HepG2 (cell line): ENCODE measurements at regions not wholly inside any gene's neighbourhood (a gene's known extent, or its start where the extent isn't known, plus 50 kb on each side); places are given as distances from the start of the nearest gene placed in this dataset.

Experiments used
- ATF3 ChIP-seq: sonication (generic); formaldehyde crosslinking; IDR thresholded peaks from 2 replicates; pipeline ENCODE4 v1.4.0; 2020; ENCODE audit warnings: missing genetic modification reagents
- CEBPB ChIP-seq: IDR thresholded peaks from 2 replicates; pipeline ENCODE4 v1.6.1; 2011; ENCODE audit warnings: low read depth, low read length, improper control_type of control experiment, borderline replicate concordance
- CTCF ChIP-seq: sonication (generic); formaldehyde crosslinking; IDR thresholded peaks from 2 replicates; pipeline ENCODE4 v1.5.0; 2020; ENCODE audit warnings: mild to moderate bottlenecking, missing genetic modification reagents, moderate library complexity
- EZH2 ChIP-seq: conservative IDR thresholded peaks from 2 replicates; pipeline ENCODE4 v1.6.1; 2012; ENCODE audit warnings: mild to moderate bottlenecking, low read depth, low read length, moderate library complexity
- MTF2 ChIP-seq: sonication (generic); formaldehyde crosslinking; IDR thresholded peaks from 2 replicates; pipeline ENCODE4 v1.5.0; 2020; ENCODE audit warnings: missing genetic modification reagents, borderline replicate concordance
- NFE2 ChIP-seq: sonication (generic); formaldehyde crosslinking; IDR thresholded peaks from 2 replicates; pipeline ENCODE4 v1.4.0; 2020; ENCODE audit warnings: missing genetic modification reagents
- TAF1 ChIP-seq: sonication (generic); formaldehyde crosslinking; IDR thresholded peaks from 2 replicates; pipeline ENCODE4 v1.4.0; 2020; ENCODE audit warnings: missing genetic modification reagents
- XRCC5 ChIP-seq: fragments of 200-400 bp; formaldehyde crosslinking; optimal IDR thresholded peaks from 2 replicates; pipeline ENCODE3; 2017; ENCODE audit warnings: mild to moderate bottlenecking, low read length
- ZBTB46 ChIP-seq: sonication (generic); formaldehyde crosslinking; IDR thresholded peaks from 2 replicates; pipeline ENCODE4 v1.4.0; 2020; ENCODE audit warnings: mild to moderate bottlenecking, missing genetic modification reagents, borderline replicate concordance
- ZNF275 ChIP-seq: sonication (generic); formaldehyde crosslinking; IDR thresholded peaks from 2 replicates; pipeline ENCODE4 v1.8.0; 2022; ENCODE audit warnings: missing genetic modification reagents, mild to moderate bottlenecking, inconsistent platforms, borderline replicate concordance
- ZNF33B ChIP-seq: sonication (generic); formaldehyde crosslinking; IDR thresholded peaks from 2 replicates; pipeline ENCODE4 v1.5.1; 2020; ENCODE audit warnings: mild to moderate bottlenecking, missing genetic modification reagents
- TF ChIP-seq, protein P1 (sequence below): sonication (generic); formaldehyde crosslinking; conservative IDR thresholded peaks from 2 replicates; pipeline ENCODE4 v1.8.0; 2022; ENCODE audit warnings: missing genetic modification reagents
- TF ChIP-seq, protein P2 (sequence below): sonication (generic); formaldehyde crosslinking; IDR thresholded peaks from 2 replicates; pipeline ENCODE4 v1.9.0; 2021; ENCODE audit warnings: mild to moderate bottlenecking, missing genetic modification reagents

DNA sequence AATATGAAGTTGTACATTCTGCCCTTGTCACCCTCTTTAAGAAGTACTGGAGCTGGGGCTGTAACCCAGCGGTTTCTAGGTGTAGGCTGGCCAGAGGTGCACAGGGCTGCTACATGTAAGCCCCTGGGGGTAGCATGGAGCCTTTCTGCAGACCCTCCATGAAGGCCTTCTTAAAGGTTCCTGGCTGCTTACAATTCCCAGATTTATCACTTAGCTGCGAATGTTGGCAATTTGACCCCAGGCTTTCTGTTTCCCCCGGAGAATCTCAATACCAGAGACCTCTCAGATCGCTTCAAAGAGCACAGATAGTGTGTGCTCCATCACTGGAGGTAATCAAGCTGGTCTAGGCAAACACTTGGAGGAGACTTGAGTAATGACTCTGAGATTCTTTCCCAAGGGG is 309.4 kb downstream of the CBLN1 start:
- TF ChIP-seq CTCF (CRISPR knock-in tag) (no peak), ZNF275 (no peak), CEBPB (no peak), XRCC5 (no peak), ATF3 (CRISPR knock-in tag) (no peak), EZH2 (no peak), ZBTB46 (CRISPR knock-in tag) (no peak), ZNF33B (CRISPR knock-in tag) (no peak), MTF2 (CRISPR knock-in tag) (no peak), TAF1 (CRISPR knock-in tag) (no peak), NFE2 (CRISPR knock-in tag) (no peak)
- TF ChIP-seq, protein P1, sequence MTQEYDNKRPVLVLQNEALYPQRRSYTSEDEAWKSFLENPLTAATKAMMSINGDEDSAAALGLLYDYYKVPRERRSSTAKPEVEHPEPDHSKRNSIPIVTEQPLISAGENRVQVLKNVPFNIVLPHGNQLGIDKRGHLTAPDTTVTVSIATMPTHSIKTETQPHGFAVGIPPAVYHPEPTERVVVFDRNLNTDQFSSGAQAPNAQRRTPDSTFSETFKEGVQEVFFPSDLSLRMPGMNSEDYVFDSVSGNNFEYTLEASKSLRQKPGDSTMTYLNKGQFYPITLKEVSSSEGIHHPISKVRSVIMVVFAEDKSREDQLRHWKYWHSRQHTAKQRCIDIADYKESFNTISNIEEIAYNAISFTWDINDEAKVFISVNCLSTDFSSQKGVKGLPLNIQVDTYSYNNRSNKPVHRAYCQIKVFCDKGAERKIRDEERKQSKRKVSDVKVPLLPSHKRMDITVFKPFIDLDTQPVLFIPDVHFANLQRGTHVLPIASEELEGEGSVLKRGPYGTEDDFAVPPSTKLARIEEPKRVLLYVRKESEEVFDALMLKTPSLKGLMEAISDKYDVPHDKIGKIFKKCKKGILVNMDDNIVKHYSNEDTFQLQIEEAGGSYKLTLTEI (CRISPR knock-in tag): no peak
- TF ChIP-seq, protein P2, sequence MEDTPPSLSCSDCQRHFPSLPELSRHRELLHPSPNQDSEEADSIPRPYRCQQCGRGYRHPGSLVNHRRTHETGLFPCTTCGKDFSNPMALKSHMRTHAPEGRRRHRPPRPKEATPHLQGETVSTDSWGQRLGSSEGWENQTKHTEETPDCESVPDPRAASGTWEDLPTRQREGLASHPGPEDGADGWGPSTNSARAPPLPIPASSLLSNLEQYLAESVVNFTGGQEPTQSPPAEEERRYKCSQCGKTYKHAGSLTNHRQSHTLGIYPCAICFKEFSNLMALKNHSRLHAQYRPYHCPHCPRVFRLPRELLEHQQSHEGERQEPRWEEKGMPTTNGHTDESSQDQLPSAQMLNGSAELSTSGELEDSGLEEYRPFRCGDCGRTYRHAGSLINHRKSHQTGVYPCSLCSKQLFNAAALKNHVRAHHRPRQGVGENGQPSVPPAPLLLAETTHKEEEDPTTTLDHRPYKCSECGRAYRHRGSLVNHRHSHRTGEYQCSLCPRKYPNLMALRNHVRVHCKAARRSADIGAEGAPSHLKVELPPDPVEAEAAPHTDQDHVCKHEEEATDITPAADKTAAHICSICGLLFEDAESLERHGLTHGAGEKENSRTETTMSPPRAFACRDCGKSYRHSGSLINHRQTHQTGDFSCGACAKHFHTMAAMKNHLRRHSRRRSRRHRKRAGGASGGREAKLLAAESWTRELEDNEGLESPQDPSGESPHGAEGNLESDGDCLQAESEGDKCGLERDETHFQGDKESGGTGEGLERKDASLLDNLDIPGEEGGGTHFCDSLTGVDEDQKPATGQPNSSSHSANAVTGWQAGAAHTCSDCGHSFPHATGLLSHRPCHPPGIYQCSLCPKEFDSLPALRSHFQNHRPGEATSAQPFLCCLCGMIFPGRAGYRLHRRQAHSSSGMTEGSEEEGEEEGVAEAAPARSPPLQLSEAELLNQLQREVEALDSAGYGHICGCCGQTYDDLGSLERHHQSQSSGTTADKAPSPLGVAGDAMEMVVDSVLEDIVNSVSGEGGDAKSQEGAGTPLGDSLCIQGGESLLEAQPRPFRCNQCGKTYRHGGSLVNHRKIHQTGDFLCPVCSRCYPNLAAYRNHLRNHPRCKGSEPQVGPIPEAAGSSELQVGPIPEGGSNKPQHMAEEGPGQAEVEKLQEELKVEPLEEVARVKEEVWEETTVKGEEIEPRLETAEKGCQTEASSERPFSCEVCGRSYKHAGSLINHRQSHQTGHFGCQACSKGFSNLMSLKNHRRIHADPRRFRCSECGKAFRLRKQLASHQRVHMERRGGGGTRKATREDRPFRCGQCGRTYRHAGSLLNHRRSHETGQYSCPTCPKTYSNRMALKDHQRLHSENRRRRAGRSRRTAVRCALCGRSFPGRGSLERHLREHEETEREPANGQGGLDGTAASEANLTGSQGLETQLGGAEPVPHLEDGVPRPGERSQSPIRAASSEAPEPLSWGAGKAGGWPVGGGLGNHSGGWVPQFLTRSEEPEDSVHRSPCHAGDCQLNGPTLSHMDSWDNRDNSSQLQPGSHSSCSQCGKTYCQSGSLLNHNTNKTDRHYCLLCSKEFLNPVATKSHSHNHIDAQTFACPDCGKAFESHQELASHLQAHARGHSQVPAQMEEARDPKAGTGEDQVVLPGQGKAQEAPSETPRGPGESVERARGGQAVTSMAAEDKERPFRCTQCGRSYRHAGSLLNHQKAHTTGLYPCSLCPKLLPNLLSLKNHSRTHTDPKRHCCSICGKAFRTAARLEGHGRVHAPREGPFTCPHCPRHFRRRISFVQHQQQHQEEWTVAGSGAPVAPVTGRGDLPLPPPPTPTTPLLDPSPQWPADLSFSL: no peak
